ENCODE measurements at regions not wholly inside any gene's neighbourhood (a gene's known extent, or its start where the extent isn't known, plus 50 kb on each side); places are given as distances from the start of the nearest gene placed in this dataset.

GRCh38 chr7:109873296-109873695 is 1217.6 kb upstream of the LRRN3 start:
- Histone ChIP-seq H3K36me3 (no peaks in the 10 kb centered on the region), H3K4me3 (no peak overlapping the region), H3K27me3 (no peaks in the 10 kb centered on the region), H3K9me3 (no peaks in the 10 kb centered on the region), H3K27ac (no peak overlapping the region), H3K4me1 (no peaks in the 10 kb centered on the region)
- intact Hi-C loops (cut with DNase I; ENCODE audit: low total_unique reads), result no loop called here
- TF ChIP-seq CTCF (IDR thresholded peaks at IDR 0.05 in 4 of 5, conservative IDR thresholded peaks at IDR 0.05 in 1 of 5) (no peak), POLR2A (IDR thresholded peaks at IDR 0.05) (no peak)
- in situ Hi-C loops (cut with MboI; ENCODE audit: low sequenced_read_pairs in 4 of 4), result no loop called here
- ATAC-seq (no peak), DNase-seq (no peak)

GRCh38 chr7:109879287-109879828 is 1211.6 kb upstream of the LRRN3 start:
- DNase-seq, result no peak

GRCh38 chr7:109890622-109891021 is 1200.3 kb upstream of the LRRN3 start:
- no peaks in the 10 kb centered on the region for H3K36me3 ChIP-seq
- H3K4me3 ChIP-seq, result no peak overlapping the region
- H3K9me3 ChIP-seq, result no peaks in the 10 kb centered on the region
- ATAC-seq (no peak), DNase-seq (no peak)
- intact Hi-C loops (cut with DNase I; ENCODE audit: low total_unique reads), result no loop called here
- no peaks in the 10 kb centered on the region for H3K4me1 ChIP-seq
- in situ Hi-C loops (cut with MboI; ENCODE audit: low sequenced_read_pairs in 4 of 4), result no loop called here
- H3K27ac ChIP-seq, result no peak overlapping the region
- TF ChIP-seq POLR2A (IDR thresholded peaks at IDR 0.05) (no peak), CTCF (IDR thresholded peaks at IDR 0.05 in 4 of 5, conservative IDR thresholded peaks at IDR 0.05 in 1 of 5) (no peak)
- no peaks in the 10 kb centered on the region for H3K27me3 ChIP-seq

More at GRCh38 chr7:109879287-109879828, 1211.6 kb upstream of the LRRN3 start:
- intact Hi-C loops (cut with DNase I; ENCODE audit: low total_unique reads), result no loop called here
- in situ Hi-C loops (cut with MboI; ENCODE audit: low sequenced_read_pairs in 4 of 4), result no loop called here
- no peak overlapping the region for H3K27ac ChIP-seq
- H3K27me3 ChIP-seq, result no peaks in the 10 kb centered on the region
- no peak for TF ChIP-seq POLR2A (IDR thresholded peaks at IDR 0.05)
- no peak for TF ChIP-seq CTCF (IDR thresholded peaks at IDR 0.05 in 4 of 5, conservative IDR thresholded peaks at IDR 0.05 in 1 of 5)
- no peaks in the 10 kb centered on the region for H3K4me1 ChIP-seq
- H3K4me3 ChIP-seq, result no peak overlapping the region
- H3K9me3 ChIP-seq, result no peaks in the 10 kb centered on the region
- H3K36me3 ChIP-seq, result no peaks in the 10 kb centered on the region
- ATAC-seq, result no peak

- intact Hi-C loops (cut with DNase I; ENCODE audit: low total_unique reads), result no loop called here
- Histone ChIP-seq H3K27me3 (no peaks in the 10 kb centered on the region), H3K9me3 (no peaks in the 10 kb centered on the region), H3K36me3 (no peaks in the 10 kb centered on the region), H3K27ac (no peak overlapping the region), H3K4me3 (no peak overlapping the region), H3K4me1 (no peaks in the 10 kb centered on the region)
- DNase-seq, result no peak
- TF ChIP-seq CTCF (IDR thresholded peaks at IDR 0.05 in 4 of 5, conservative IDR thresholded peaks at IDR 0.05 in 1 of 5), result no peak
- no peak for TF ChIP-seq POLR2A (IDR thresholded peaks at IDR 0.05)
- in situ Hi-C loops (cut with MboI; ENCODE audit: low sequenced_read_pairs in 4 of 4), result no loop called here
- no peak for ATAC-seq
Observed at GRCh38 chr7:109893231-109893630, 1197.7 kb upstream of the LRRN3 start.

- intact Hi-C loops (cut with DNase I; ENCODE audit: low total_unique reads), result no loop called here
- Histone ChIP-seq H3K9me3 (no peaks in the 10 kb centered on the region), H3K36me3 (no peaks in the 10 kb centered on the region), H3K4me1 (no peaks in the 10 kb centered on the region), H3K4me3 (no peak overlapping the region), H3K27me3 (no peaks in the 10 kb centered on the region), H3K27ac (no peak overlapping the region)
- TF ChIP-seq POLR2A (IDR thresholded peaks at IDR 0.05) (no peak), CTCF (IDR thresholded peaks at IDR 0.05 in 4 of 5, conservative IDR thresholded peaks at IDR 0.05 in 1 of 5) (no peak)
- in situ Hi-C loops (cut with MboI; ENCODE audit: low sequenced_read_pairs in 4 of 4), result no loop called here
- DNase-seq (no peak), ATAC-seq (no peak)
Observed at GRCh38 chr7:109895536-109895935, 1195.4 kb upstream of the LRRN3 start.
